PC-3 (cell line): ENCODE measurements at regions not wholly inside any gene's neighbourhood (a gene's known extent, or its start where the extent isn't known, plus 50 kb on each side); places are given as distances from the start of the nearest gene placed in this dataset.

Source experiments
- ATAC-seq: fragments of 200-7000 bp; cut with Tn5 transposase; 2 replicates; pipeline ENCODE4 v1.9.1; 2020; ENCODE audit warnings: mild to moderate bottlenecking, moderate library complexity
- BruUV-seq: library from RNA; stranded (reverse); fragments of 400-500 nt; replicated peaks from 2 replicates; lab custom pipeline; 2021; lab: Mats Ljungman, UMichigan
- CTCF ChIA-PET: fragments of 300-600 bp; sonication (Branson Sonifier 250); formaldehyde crosslinking; loops from one replicate; lab custom pipeline; 2022; ENCODE audit warnings: antibody characterized with exemption; lab: Charles Lee
- POLR2A ChIA-PET: fragments of 300-600 bp; sonication (Branson Sonifier 250); formaldehyde crosslinking; loops from one replicate; lab custom pipeline; 2022; ENCODE audit warnings: antibody characterized with exemption; ENCODE audit not compliant: unreplicated experiment; lab: Charles Lee
- DNase-seq: peaks from one replicate; pipeline ENCODE4 v3.0.0-alpha.2; 2015
- H2AFZ ChIP-seq: fragments of 300-600 bp; sonication (generic); 2 replicates; pipeline ENCODE4 v1.6.0; 2016; ENCODE audit warnings: antibody characterized with exemption, low read length
- H3F3A ChIP-seq: fragments of 300-600 bp; sonication (generic); one replicate; pipeline ENCODE4 v1.6.0; 2017; ENCODE audit warnings: antibody characterized with exemption, low read length, control low read depth, mild to moderate bottlenecking; ENCODE audit not compliant: unreplicated experiment
- H3K27ac ChIP-seq: fragments of 300-600 bp; sonication (generic); 2 replicates; pipeline ENCODE4 v1.5.1; 2016; ENCODE audit warnings: mild to moderate bottlenecking, low read length
- H3K27me3 ChIP-seq: fragments of 300-600 bp; sonication (generic); 2 replicates; pipeline ENCODE4 v1.6.1; 2016; ENCODE audit warnings: low read length, mixed read lengths
- H3K36me3 ChIP-seq: fragments of 300-600 bp; sonication (generic); 2 replicates; pipeline ENCODE4 v1.6.1; 2016; ENCODE audit warnings: low read depth, mixed run types, low read length, mixed read lengths
- H3K4me1 ChIP-seq: fragments of 300-600 bp; sonication (generic); 2 replicates; pipeline ENCODE4 v1.5.1; 2016; ENCODE audit warnings: low read length; ENCODE audit not compliant: insufficient read depth
- H3K4me2 ChIP-seq: fragments of 300-600 bp; sonication (generic); 2 replicates; pipeline ENCODE4 v1.6.0; 2016; ENCODE audit warnings: low read length
- H3K4me3 ChIP-seq: fragments of 300-600 bp; sonication (generic); 2 replicates; pipeline ENCODE4 v1.5.1; 2016; ENCODE audit warnings: mild to moderate bottlenecking, low read length, mixed read lengths
- H3K79me2 ChIP-seq: fragments of 300-600 bp; sonication (generic); 2 replicates; pipeline ENCODE4 v1.6.1; 2017; ENCODE audit warnings: low read length, mixed read lengths
- H3K9ac ChIP-seq: fragments of 300-600 bp; sonication (generic); 2 replicates; pipeline ENCODE4 v1.6.0; 2016; ENCODE audit warnings: mild to moderate bottlenecking, low read length
- H3K9me2 ChIP-seq: fragments of 300-600 bp; sonication (generic); replicated peaks from 2 replicates; pipeline ENCODE4 v1.6.1; 2016; ENCODE audit warnings: mixed run types, low read length, mixed read lengths
- H3K9me3 ChIP-seq: fragments of 300-600 bp; sonication (generic); 2 replicates; pipeline ENCODE4 v1.6.1; 2016; ENCODE audit warnings: low read length, mixed read lengths
- H4K20me1 ChIP-seq: fragments of 300-600 bp; sonication (generic); 2 replicates; pipeline ENCODE4 v1.6.1; 2016; ENCODE audit warnings: low read length, mixed read lengths
- EZH2 ChIP-seq: fragments of 300-600 bp; sonication (generic); IDR thresholded peaks from one replicate; pipeline ENCODE4 v1.6.1; 2017; ENCODE audit warnings: antibody characterized with exemption, mild to moderate bottlenecking, low read length; ENCODE audit not compliant: unreplicated experiment
- EZH2phosphoT487 ChIP-seq: fragments of 300-600 bp; sonication (generic); IDR thresholded peaks from 2 replicates; pipeline ENCODE4 v1.6.1; 2018; ENCODE audit warnings: mild to moderate bottlenecking, antibody characterized with exemption, low read length, borderline replicate concordance
- intact Hi-C: fragments of 100-400 bp; cut with micrococcal nuclease; formaldehyde crosslinking; loops from 2 replicates; pipeline ENCODE4 v1.9.0; 2023
- TF ChIP-seq, protein P1 (sequence below): fragments of 300-600 bp; sonication (generic); conservative IDR thresholded peaks from 2 replicates; pipeline ENCODE4 v1.5.1; 2017; ENCODE audit warnings: antibody characterized with exemption, low read depth, mild to moderate bottlenecking, low read length

DNA sequence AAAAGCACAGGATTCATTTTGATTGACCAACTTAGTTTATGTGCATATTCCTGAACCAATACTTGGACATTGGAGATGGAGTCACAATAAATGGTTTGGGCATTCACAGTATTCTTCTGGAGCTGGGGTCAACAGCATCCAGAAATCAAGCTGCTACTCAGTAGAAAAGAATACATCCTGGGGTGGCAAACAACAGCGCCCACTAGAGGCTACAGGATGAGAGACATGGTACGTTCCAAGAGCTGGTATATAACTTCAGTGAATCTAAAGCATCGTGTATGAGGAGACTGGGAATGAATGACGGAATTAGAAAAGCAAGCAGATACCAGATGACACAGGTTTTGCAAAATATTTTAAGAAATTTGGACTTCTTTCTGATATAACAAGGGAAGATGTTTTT lies 142.9 kb upstream of the FIGN start:
- H3K79me2 ChIP-seq = no peaks in the 10 kb centered on the region
- H3K9me3 ChIP-seq = no peaks in the 10 kb centered on the region
- H2AFZ ChIP-seq = no peak overlapping the region
- TF ChIP-seq EZH2phosphoT487 = no peak
- no peak for TF ChIP-seq EZH2
- TF ChIP-seq, protein P1, sequence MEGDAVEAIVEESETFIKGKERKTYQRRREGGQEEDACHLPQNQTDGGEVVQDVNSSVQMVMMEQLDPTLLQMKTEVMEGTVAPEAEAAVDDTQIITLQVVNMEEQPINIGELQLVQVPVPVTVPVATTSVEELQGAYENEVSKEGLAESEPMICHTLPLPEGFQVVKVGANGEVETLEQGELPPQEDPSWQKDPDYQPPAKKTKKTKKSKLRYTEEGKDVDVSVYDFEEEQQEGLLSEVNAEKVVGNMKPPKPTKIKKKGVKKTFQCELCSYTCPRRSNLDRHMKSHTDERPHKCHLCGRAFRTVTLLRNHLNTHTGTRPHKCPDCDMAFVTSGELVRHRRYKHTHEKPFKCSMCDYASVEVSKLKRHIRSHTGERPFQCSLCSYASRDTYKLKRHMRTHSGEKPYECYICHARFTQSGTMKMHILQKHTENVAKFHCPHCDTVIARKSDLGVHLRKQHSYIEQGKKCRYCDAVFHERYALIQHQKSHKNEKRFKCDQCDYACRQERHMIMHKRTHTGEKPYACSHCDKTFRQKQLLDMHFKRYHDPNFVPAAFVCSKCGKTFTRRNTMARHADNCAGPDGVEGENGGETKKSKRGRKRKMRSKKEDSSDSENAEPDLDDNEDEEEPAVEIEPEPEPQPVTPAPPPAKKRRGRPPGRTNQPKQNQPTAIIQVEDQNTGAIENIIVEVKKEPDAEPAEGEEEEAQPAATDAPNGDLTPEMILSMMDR = peak; percentile 84
- intact Hi-C loops = loop anchor here (5.0 kb wide), 1 partner anchor 406 kb away; no protein-coding TSS in a partner anchor
- ATAC-seq = peak; percentile 49; the same call in 1 of the 2 replicates
- H3K27ac ChIP-seq = no peak overlapping the region
- H3K36me3 ChIP-seq = no peaks in the 10 kb centered on the region
- no peaks in the 10 kb centered on the region for H3F3A ChIP-seq
- H4K20me1 ChIP-seq = no peaks in the 10 kb centered on the region
- BruUV-seq = no TSS peak
- ChIA-PET POLR2A (no interaction called here), CTCF (interaction anchor here (0.9 kb wide), 1 partner anchor 892 kb away, joined by 5 read pairs; no protein-coding TSS in a partner anchor)
- no peak overlapping the region for H3K4me2 ChIP-seq
- no peak overlapping the region for H3K4me3 ChIP-seq
- no peaks in the 10 kb centered on the region for H3K9me2 ChIP-seq
- peaks cover 7% of the 10 kb centered on the region for H3K4me1 ChIP-seq
- no peak overlapping the region for H3K9ac ChIP-seq
- DNase-seq = peak; percentile 61
- H3K27me3 ChIP-seq = no peaks in the 10 kb centered on the region

GRCh38 chr2:163877316-163877715 lies 141.5 kb upstream of the FIGN start:
- Histone ChIP-seq H3K9me2 (no peaks in the 10 kb centered on the region), H3K4me2 (peak overlapping the region; percentile 42), H3K79me2 (no peaks in the 10 kb centered on the region), H3F3A (no peaks in the 10 kb centered on the region), H2AFZ (peak overlapping the region; percentile 8; the same call in 1 of the 2 replicates), H4K20me1 (no peaks in the 10 kb centered on the region), H3K4me1 (peaks cover 7% of the 10 kb centered on the region), H3K27ac (no peak overlapping the region), H3K9me3 (no peaks in the 10 kb centered on the region), H3K27me3 (no peaks in the 10 kb centered on the region), H3K36me3 (no peaks in the 10 kb centered on the region), H3K4me3 (no peak overlapping the region), H3K9ac (no peak overlapping the region)
- ChIA-PET CTCF (no interaction called here), POLR2A (no interaction called here)
- peak; percentile 33; the same call in 1 of the 2 replicates for ATAC-seq
- BruUV-seq = no TSS peak
- peak; percentile 50 for DNase-seq
- intact Hi-C loops = loop anchor here (5.0 kb wide), 1 partner anchor 405 kb away; no protein-coding TSS in a partner anchor
- TF ChIP-seq, protein P1 = no peak
- TF ChIP-seq EZH2phosphoT487 = no peak
- TF ChIP-seq EZH2 = no peak

- Histone ChIP-seq H3K4me3 (no peak overlapping the region), H3K4me1 (no peaks in the 10 kb centered on the region), H3K9ac (no peak overlapping the region), H3K27ac (no peak overlapping the region), H3K4me2 (no peak overlapping the region), H4K20me1 (no peaks in the 10 kb centered on the region), H3K9me3 (no peaks in the 10 kb centered on the region), H3F3A (no peaks in the 10 kb centered on the region), H3K27me3 (no peaks in the 10 kb centered on the region), H3K36me3 (no peaks in the 10 kb centered on the region), H3K79me2 (no peaks in the 10 kb centered on the region), H2AFZ (no peak overlapping the region), H3K9me2 (no peaks in the 10 kb centered on the region)
- no TSS peak for BruUV-seq
- no peak for TF ChIP-seq EZH2
- TF ChIP-seq, protein P1 = no peak
- no peak for TF ChIP-seq EZH2phosphoT487
- CTCF ChIA-PET = no interaction called here
- ATAC-seq (no peak; the same call in 1 of the 2 replicates), DNase-seq (peak; percentile 8)
- intact Hi-C loops = no loop called here
- POLR2A ChIA-PET = no interaction called here
Measured at GRCh38 chr2:163863073-163863472, 127.3 kb upstream of the FIGN start.
